ENCODE measurements at regions not wholly inside any gene's neighbourhood (a gene's known extent, or its start where the extent isn't known, plus 50 kb on each side); places are given as distances from the start of the nearest gene placed in this dataset.
"Not testable (repeated sequence)": the region's sequence is repeated elsewhere in the genome, so short reads cannot be mapped to it uniquely, and the experiment has no call there.

DNA sequence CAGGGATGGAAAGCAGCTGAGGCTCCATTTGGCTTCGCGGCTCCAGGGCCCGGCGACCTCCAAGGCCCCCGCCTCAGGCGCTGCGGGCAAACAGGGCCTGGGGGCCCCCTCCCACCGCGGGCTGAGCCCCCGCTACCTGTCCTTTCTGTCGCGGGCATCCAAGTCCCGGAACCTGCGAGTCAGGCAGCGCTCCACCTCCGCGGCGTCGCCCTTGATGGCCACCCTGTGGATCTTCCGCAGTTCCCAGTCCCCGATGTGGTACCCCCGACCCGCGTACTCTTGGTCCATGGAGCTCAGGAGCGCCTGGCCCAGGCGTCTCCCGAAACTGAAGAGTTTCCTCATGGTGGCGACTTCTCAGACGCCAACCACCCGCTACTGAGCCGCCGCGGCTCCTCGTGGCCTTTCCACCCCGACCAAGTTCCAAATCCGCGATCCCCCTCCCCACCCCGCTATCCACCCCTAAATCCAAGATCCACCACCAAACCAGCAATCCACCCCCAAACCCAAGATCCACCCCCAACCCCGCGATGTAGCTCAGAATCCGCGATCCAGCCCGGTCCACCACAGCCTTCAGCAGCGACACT is 86.5 kb upstream of the CCDC180 start:
- Histone ChIP-seq H3K4me1 (ENCODE audit: control insufficient read depth, insufficient read depth, low read length) (no peaks in the 10 kb centered on the region), H3K36me3 (ENCODE audit: control insufficient read depth, insufficient read depth, low read length) (no peaks in the 10 kb centered on the region), H3K4me3 (ENCODE audit: low read length) (peak overlapping the region; percentile 53), H3K9me3 (ENCODE audit: control insufficient read depth, insufficient read depth, low read length) (no peaks in the 10 kb centered on the region), H3K27ac (ENCODE audit: low read length) (peak overlapping the region; percentile 41), H3K27me3 (ENCODE audit: control insufficient read depth, insufficient read depth, low read length) (no peaks in the 10 kb centered on the region)
- no CpG with 5 or more reads among the region's 44 CpGs for WGBS (ENCODE audit: insufficient coverage, insufficient read length)
- DNase-seq (ENCODE audit: low read depth, low spot score), result no peak

GRCh38 chr9:97220396-97220795 is 87.1 kb upstream of the CCDC180 start:
- not testable (repeated sequence) for H3K27ac ChIP-seq (ENCODE audit: low read length); H3K27me3 ChIP-seq (ENCODE audit: control insufficient read depth, insufficient read depth, low read length); DNase-seq (ENCODE audit: low read depth, low spot score); H3K9me3 ChIP-seq (ENCODE audit: control insufficient read depth, insufficient read depth, low read length); H3K36me3 ChIP-seq (ENCODE audit: control insufficient read depth, insufficient read depth, low read length); H3K4me1 ChIP-seq (ENCODE audit: control insufficient read depth, insufficient read depth, low read length)
- WGBS (ENCODE audit: insufficient coverage, insufficient read length), result no CpG with 5 or more reads among the region's 3 CpGs
- H3K4me3 ChIP-seq (ENCODE audit: low read length), result peak overlapping the region; percentile 53; the same call in 1 of the 2 replicates

GRCh38 chr9:97219443-97220140 is 87.9 kb upstream of the CCDC180 start:
- not testable (repeated sequence) for DNase-seq (ENCODE audit: low read depth, low spot score); H3K4me1 ChIP-seq (ENCODE audit: control insufficient read depth, insufficient read depth, low read length); H3K27me3 ChIP-seq (ENCODE audit: control insufficient read depth, insufficient read depth, low read length); H3K27ac ChIP-seq (ENCODE audit: low read length); H3K4me3 ChIP-seq (ENCODE audit: low read length); H3K36me3 ChIP-seq (ENCODE audit: control insufficient read depth, insufficient read depth, low read length); H3K9me3 ChIP-seq (ENCODE audit: control insufficient read depth, insufficient read depth, low read length)
- 100% methylated on average over 1 of the region's 12 CpGs for WGBS (ENCODE audit: insufficient coverage, insufficient read length)

- DNase-seq (ENCODE audit: low read depth, low spot score); H3K27ac ChIP-seq (ENCODE audit: low read length); H3K4me1 ChIP-seq (ENCODE audit: control insufficient read depth, insufficient read depth, low read length); H3K27me3 ChIP-seq (ENCODE audit: control insufficient read depth, insufficient read depth, low read length); H3K9me3 ChIP-seq (ENCODE audit: control insufficient read depth, insufficient read depth, low read length); H3K36me3 ChIP-seq (ENCODE audit: control insufficient read depth, insufficient read depth, low read length): not testable (repeated sequence)
- no CpG with 5 or more reads among the region's 10 CpGs for WGBS (ENCODE audit: insufficient coverage, insufficient read length)
- H3K4me3 ChIP-seq (ENCODE audit: low read length), result peak overlapping the region; percentile 50; the same call in 1 of the 2 replicates
Observed at GRCh38 chr9:97215127-97215526, 92.3 kb upstream of the CCDC180 start.

GRCh38 chr9:97214556-97214955 is 92.9 kb upstream of the CCDC180 start:
- not testable (repeated sequence) for DNase-seq (ENCODE audit: low read depth, low spot score); H3K9me3 ChIP-seq (ENCODE audit: control insufficient read depth, insufficient read depth, low read length); H3K4me1 ChIP-seq (ENCODE audit: control insufficient read depth, insufficient read depth, low read length); H3K27me3 ChIP-seq (ENCODE audit: control insufficient read depth, insufficient read depth, low read length); H3K36me3 ChIP-seq (ENCODE audit: control insufficient read depth, insufficient read depth, low read length); H3K27ac ChIP-seq (ENCODE audit: low read length)
- WGBS (ENCODE audit: insufficient coverage, insufficient read length), result no CpG with 5 or more reads among the region's 6 CpGs
- peak overlapping the region; percentile 50; the same call in 1 of the 2 replicates for H3K4me3 ChIP-seq (ENCODE audit: low read length)

GRCh38 chr9:97199683-97200082 is 107.8 kb upstream of the CCDC180 start:
- not testable (repeated sequence) for H3K4me1 ChIP-seq (ENCODE audit: control insufficient read depth, insufficient read depth, low read length); H3K36me3 ChIP-seq (ENCODE audit: control insufficient read depth, insufficient read depth, low read length); H3K9me3 ChIP-seq (ENCODE audit: control insufficient read depth, insufficient read depth, low read length); H3K4me3 ChIP-seq (ENCODE audit: low read length); DNase-seq (ENCODE audit: low read depth, low spot score); H3K27me3 ChIP-seq (ENCODE audit: control insufficient read depth, insufficient read depth, low read length); H3K27ac ChIP-seq (ENCODE audit: low read length)
- no CpG with 5 or more reads among the region's 20 CpGs for WGBS (ENCODE audit: insufficient coverage, insufficient read length)

GRCh38 chr9:97193767-97194166 is 113.7 kb upstream of the CCDC180 start:
- H3K4me3 ChIP-seq (ENCODE audit: low read length); H3K27ac ChIP-seq (ENCODE audit: low read length); H3K4me1 ChIP-seq (ENCODE audit: control insufficient read depth, insufficient read depth, low read length); H3K36me3 ChIP-seq (ENCODE audit: control insufficient read depth, insufficient read depth, low read length); DNase-seq (ENCODE audit: low read depth, low spot score); H3K27me3 ChIP-seq (ENCODE audit: control insufficient read depth, insufficient read depth, low read length); H3K9me3 ChIP-seq (ENCODE audit: control insufficient read depth, insufficient read depth, low read length): not testable (repeated sequence)
- no CpG with 5 or more reads among the region's 4 CpGs for WGBS (ENCODE audit: insufficient coverage, insufficient read length)

DNA sequence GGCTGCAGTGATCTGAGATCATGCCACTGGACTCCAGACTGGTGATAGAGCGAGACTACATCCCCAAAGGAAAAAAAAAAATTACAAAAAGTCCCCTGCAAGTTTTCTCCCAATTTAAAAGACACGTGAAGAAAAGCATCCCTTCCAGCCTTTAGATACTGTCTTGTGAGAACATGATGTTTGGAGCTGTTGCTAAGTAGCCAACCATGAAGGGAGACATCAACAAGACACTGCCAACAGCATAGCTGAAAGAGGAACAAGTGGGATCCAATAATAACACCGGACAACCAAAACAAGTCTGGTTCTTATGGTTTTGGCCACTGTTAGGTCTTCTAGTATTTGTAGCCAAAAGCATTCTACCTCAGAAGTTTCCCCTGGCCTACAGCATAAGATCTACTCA is 118.9 kb upstream of the CCDC180 start:
- no peaks in the 10 kb centered on the region; the same call in 1 of the 2 replicates for H3K36me3 ChIP-seq (ENCODE audit: control insufficient read depth, insufficient read depth, low read length)

GRCh38 chr9:97187706-97188105 is 119.8 kb upstream of the CCDC180 start:
- not testable (repeated sequence) for H3K36me3 ChIP-seq (ENCODE audit: control insufficient read depth, insufficient read depth, low read length); DNase-seq (ENCODE audit: low read depth, low spot score); H3K4me3 ChIP-seq (ENCODE audit: low read length); H3K27me3 ChIP-seq (ENCODE audit: control insufficient read depth, insufficient read depth, low read length); H3K4me1 ChIP-seq (ENCODE audit: control insufficient read depth, insufficient read depth, low read length); H3K27ac ChIP-seq (ENCODE audit: low read length); H3K9me3 ChIP-seq (ENCODE audit: control insufficient read depth, insufficient read depth, low read length)
- WGBS (ENCODE audit: insufficient coverage, insufficient read length), result no CpG with 5 or more reads among the region's 1 CpG

More for the DNA sequence above, 118.9 kb upstream of the CCDC180 start:
- no CpG with 5 or more reads among the region's 3 CpGs for WGBS (ENCODE audit: insufficient coverage, insufficient read length)
- no peak for DNase-seq (ENCODE audit: low read depth, low spot score)
- Histone ChIP-seq H3K9me3 (ENCODE audit: control insufficient read depth, insufficient read depth, low read length) (no peaks in the 10 kb centered on the region), H3K27me3 (ENCODE audit: control insufficient read depth, insufficient read depth, low read length) (no peaks in the 10 kb centered on the region), H3K27ac (ENCODE audit: low read length) (no peak overlapping the region), H3K4me1 (ENCODE audit: control insufficient read depth, insufficient read depth, low read length) (no peaks in the 10 kb centered on the region), H3K4me3 (ENCODE audit: low read length) (no peak overlapping the region)

DNA sequence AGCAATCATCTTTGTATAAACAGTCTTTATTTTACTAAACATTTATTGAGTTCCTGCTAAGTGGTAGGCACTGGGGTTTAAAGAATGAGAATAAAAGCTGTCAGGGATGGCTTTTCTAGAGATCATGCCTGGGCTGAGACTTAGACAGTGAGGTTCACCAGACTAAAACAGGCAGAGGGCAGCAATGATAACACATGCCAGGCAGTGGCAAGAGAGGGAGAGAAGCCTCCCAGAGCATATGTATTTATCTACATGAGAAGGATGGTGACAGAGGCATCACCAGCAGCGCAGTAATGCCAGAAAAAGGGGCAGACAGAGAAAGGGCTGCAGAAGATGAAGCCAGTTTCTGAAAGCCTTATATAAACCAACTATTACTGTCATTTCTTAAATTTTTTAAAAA is 121.0 kb upstream of the CCDC180 start:
- Histone ChIP-seq H3K27ac (ENCODE audit: low read length) (no peak overlapping the region), H3K4me1 (ENCODE audit: control insufficient read depth, insufficient read depth, low read length) (no peaks in the 10 kb centered on the region), H3K36me3 (ENCODE audit: control insufficient read depth, insufficient read depth, low read length) (no peaks in the 10 kb centered on the region; the same call in 1 of the 2 replicates), H3K9me3 (ENCODE audit: control insufficient read depth, insufficient read depth, low read length) (no peaks in the 10 kb centered on the region), H3K27me3 (ENCODE audit: control insufficient read depth, insufficient read depth, low read length) (no peaks in the 10 kb centered on the region), H3K4me3 (ENCODE audit: low read length) (no peak overlapping the region)
- DNase-seq (ENCODE audit: low read depth, low spot score), result no peak
- WGBS (ENCODE audit: insufficient coverage, insufficient read length), result no CpG with 5 or more reads among the region's 1 CpG

DNA sequence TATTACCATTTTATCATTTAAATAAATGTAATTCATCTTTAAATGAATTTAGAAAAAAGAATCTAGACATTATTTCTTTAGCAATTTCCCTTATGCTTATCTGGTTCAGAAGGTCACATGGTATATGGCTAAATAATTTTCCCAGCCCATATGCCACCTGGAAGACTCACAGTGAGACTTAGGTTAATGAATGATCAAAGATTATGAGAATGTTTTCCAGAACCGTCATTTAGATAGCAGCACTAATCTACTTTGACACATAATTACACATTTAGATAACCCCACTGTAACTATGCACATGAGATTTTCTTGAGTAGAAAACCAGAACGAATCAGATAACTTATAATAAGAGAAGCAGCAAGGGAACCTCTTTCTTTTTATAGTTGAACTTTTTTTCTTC is 124.9 kb upstream of the CCDC180 start:
- not testable (repeated sequence) for H3K36me3 ChIP-seq (ENCODE audit: control insufficient read depth, insufficient read depth, low read length); H3K9me3 ChIP-seq (ENCODE audit: control insufficient read depth, insufficient read depth, low read length); H3K27me3 ChIP-seq (ENCODE audit: control insufficient read depth, insufficient read depth, low read length); H3K27ac ChIP-seq (ENCODE audit: low read length); H3K4me3 ChIP-seq (ENCODE audit: low read length); DNase-seq (ENCODE audit: low read depth, low spot score); H3K4me1 ChIP-seq (ENCODE audit: control insufficient read depth, insufficient read depth, low read length)
- WGBS (ENCODE audit: insufficient coverage, insufficient read length), result no CpG with 5 or more reads among the region's 2 CpGs
